Panc1 (cell line): ENCODE measurements at regions not wholly inside any gene's neighbourhood (a gene's known extent, or its start where the extent isn't known, plus 50 kb on each side); places are given as distances from the start of the nearest gene placed in this dataset.

Experiments
- ATAC-seq: fragments of 200-7000 bp; cut with Tn5 transposase; 2 replicates; pipeline ENCODE4 v1.9.1; 2020; ENCODE audit warnings: mild to moderate bottlenecking, moderate library complexity
- BruUV-seq: library from RNA; stranded (reverse); fragments of 400-500 nt; replicated peaks from 2 replicates; lab custom pipeline; 2021; lab: Mats Ljungman, UMichigan
- CTCF ChIA-PET: fragments of 300-600 bp; sonication (Branson Sonifier 250); formaldehyde crosslinking; loops from one replicate; lab custom pipeline; 2022; ENCODE audit warnings: antibody characterized with exemption; lab: Charles Lee
- POLR2A ChIA-PET: fragments of 300-600 bp; sonication (Branson Sonifier 250); formaldehyde crosslinking; loops from one replicate; lab custom pipeline; 2022; ENCODE audit warnings: antibody characterized with exemption; lab: Charles Lee
- DNase-seq: peaks from one replicate; pipeline ENCODE4 v3.0.0-alpha.2; 2010; ENCODE audit warnings: low read depth, low spot score
- H3K27ac ChIP-seq: 2 replicates; pipeline ENCODE4 v1.5.1; 2011; ENCODE audit warnings: mild to moderate bottlenecking, low read length, inconsistent platforms
- H3K27me3 ChIP-seq: fragments of 200-500 bp; sonication (Bioruptor generic); 2 replicates; pipeline ENCODE4 v1.6.0; 2014; ENCODE audit warnings: low read length, inconsistent platforms; ENCODE audit not compliant: control insufficient read depth, insufficient read depth
- H3K36me3 ChIP-seq: fragments of 200-500 bp; sonication (Bioruptor generic); 2 replicates; pipeline ENCODE4 v1.5.1; 2014; ENCODE audit warnings: inconsistent platforms, mild to moderate bottlenecking, low read length, moderate library complexity; ENCODE audit not compliant: control insufficient read depth, insufficient read depth
- H3K4me1 ChIP-seq: 2 replicates; pipeline ENCODE4 v1.5.1; 2011; ENCODE audit warnings: inconsistent platforms, mild to moderate bottlenecking, low read length, moderate library complexity; ENCODE audit not compliant: control insufficient read depth, insufficient read depth
- H3K4me3 ChIP-seq, 2 experiments: 2 replicates each; pipeline ENCODE4 v1.5.1; 2011 to 2012; ENCODE audit warnings: low read depth in 2 of 2, low read length in 2 of 2, mild to moderate bottlenecking in 2 of 2, inconsistent platforms in 1 of 2, moderate library complexity in 1 of 2
- H3K9me3 ChIP-seq: fragments of 200-500 bp; sonication (Bioruptor generic); 2 replicates; pipeline ENCODE4 v1.5.1; 2014; ENCODE audit warnings: low read depth, mild to moderate bottlenecking, inconsistent platforms, low read length, moderate library complexity; ENCODE audit not compliant: control insufficient read depth, insufficient read depth
- POLR2AphosphoS5 ChIP-seq: IDR thresholded peaks from 2 replicates; pipeline ENCODE4 v1.6.1; 2012; ENCODE audit warnings: mild to moderate bottlenecking, low read depth, low read length, moderate library complexity
- SIN3A ChIP-seq: IDR thresholded peaks from 2 replicates; pipeline ENCODE4 v1.6.1; 2012; ENCODE audit warnings: low read depth, mild to moderate bottlenecking, low read length, moderate library complexity, borderline replicate concordance; ENCODE audit not compliant: insufficient read depth
- TCF7L2 ChIP-seq: IDR thresholded peaks from 2 replicates; pipeline ENCODE4 v1.6.1; 2011; ENCODE audit warnings: mild to moderate bottlenecking, low read depth, low read length, inconsistent platforms
- in situ Hi-C: cut with HindIII; loops from 2 replicates; pipeline ENCODE4 v1.10.0; 2016; ENCODE audit warnings: low sequenced_read_pairs, low pct_unique_long_range_greater_than_20kb
- intact Hi-C: fragments of 100-400 bp; cut with micrococcal nuclease; formaldehyde crosslinking; loops from one replicate; pipeline ENCODE4 v1.10.0; 2022; ENCODE audit not compliant: unreplicated experiment
- TF ChIP-seq, protein P1 (sequence below): fragments of 450-650 bp; IDR thresholded peaks from 2 replicates; pipeline ENCODE4 v1.5.1; 2017; ENCODE audit warnings: mild to moderate bottlenecking
- TF ChIP-seq, protein P2 (sequence below), 2 experiments: IDR thresholded peaks; 2 replicates each; pipeline ENCODE4 v1.6.1; 2011 to 2012; ENCODE audit warnings: low read depth in 2 of 2, control low read depth in 1 of 2, low read length in 1 of 2, mild to moderate bottlenecking in 1 of 2, moderate library complexity in 1 of 2; ENCODE audit not compliant: insufficient read depth in 1 of 2

DNA sequence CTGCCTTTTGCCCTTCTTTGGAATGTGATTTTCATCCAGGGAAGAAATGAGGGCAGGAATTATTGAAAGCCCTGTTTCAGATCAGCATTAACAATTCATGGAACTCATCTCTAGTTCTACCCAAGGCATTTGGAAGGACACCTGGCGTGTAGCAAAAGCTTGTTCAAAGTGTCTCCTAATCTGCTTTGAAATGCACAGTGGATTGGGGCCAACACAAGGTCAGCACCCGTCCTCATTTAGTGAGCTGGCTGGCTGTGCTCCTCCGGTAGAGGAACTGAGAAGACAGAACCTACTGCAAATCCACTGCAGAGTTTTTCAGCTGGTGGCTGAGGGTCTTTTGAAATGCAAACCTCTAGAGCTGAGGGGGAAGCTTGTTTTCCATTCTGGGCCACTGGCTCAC, 141.6 kb upstream of the STT3B start:
- H3K27me3 ChIP-seq: no peaks in the 10 kb centered on the region
- no peak overlapping the region for H3K4me3 ChIP-seq
- TF ChIP-seq, protein P1, sequence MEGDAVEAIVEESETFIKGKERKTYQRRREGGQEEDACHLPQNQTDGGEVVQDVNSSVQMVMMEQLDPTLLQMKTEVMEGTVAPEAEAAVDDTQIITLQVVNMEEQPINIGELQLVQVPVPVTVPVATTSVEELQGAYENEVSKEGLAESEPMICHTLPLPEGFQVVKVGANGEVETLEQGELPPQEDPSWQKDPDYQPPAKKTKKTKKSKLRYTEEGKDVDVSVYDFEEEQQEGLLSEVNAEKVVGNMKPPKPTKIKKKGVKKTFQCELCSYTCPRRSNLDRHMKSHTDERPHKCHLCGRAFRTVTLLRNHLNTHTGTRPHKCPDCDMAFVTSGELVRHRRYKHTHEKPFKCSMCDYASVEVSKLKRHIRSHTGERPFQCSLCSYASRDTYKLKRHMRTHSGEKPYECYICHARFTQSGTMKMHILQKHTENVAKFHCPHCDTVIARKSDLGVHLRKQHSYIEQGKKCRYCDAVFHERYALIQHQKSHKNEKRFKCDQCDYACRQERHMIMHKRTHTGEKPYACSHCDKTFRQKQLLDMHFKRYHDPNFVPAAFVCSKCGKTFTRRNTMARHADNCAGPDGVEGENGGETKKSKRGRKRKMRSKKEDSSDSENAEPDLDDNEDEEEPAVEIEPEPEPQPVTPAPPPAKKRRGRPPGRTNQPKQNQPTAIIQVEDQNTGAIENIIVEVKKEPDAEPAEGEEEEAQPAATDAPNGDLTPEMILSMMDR: no peak
- TF ChIP-seq TCF7L2 (no peak), POLR2AphosphoS5 (no peak), SIN3A (no peak)
- TF ChIP-seq, protein P2, sequence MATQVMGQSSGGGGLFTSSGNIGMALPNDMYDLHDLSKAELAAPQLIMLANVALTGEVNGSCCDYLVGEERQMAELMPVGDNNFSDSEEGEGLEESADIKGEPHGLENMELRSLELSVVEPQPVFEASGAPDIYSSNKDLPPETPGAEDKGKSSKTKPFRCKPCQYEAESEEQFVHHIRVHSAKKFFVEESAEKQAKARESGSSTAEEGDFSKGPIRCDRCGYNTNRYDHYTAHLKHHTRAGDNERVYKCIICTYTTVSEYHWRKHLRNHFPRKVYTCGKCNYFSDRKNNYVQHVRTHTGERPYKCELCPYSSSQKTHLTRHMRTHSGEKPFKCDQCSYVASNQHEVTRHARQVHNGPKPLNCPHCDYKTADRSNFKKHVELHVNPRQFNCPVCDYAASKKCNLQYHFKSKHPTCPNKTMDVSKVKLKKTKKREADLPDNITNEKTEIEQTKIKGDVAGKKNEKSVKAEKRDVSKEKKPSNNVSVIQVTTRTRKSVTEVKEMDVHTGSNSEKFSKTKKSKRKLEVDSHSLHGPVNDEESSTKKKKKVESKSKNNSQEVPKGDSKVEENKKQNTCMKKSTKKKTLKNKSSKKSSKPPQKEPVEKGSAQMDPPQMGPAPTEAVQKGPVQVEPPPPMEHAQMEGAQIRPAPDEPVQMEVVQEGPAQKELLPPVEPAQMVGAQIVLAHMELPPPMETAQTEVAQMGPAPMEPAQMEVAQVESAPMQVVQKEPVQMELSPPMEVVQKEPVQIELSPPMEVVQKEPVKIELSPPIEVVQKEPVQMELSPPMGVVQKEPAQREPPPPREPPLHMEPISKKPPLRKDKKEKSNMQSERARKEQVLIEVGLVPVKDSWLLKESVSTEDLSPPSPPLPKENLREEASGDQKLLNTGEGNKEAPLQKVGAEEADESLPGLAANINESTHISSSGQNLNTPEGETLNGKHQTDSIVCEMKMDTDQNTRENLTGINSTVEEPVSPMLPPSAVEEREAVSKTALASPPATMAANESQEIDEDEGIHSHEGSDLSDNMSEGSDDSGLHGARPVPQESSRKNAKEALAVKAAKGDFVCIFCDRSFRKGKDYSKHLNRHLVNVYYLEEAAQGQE (IDR thresholded peaks at IDR 0.05; ENCODE audit: insufficient read depth in 1 of 2, low read depth in 2 of 2, low read length in 1 of 2): no peak
- no peaks in the 10 kb centered on the region for H3K9me3 ChIP-seq
- POLR2A ChIA-PET: no interaction called here
- no TSS peak for BruUV-seq
- no peaks in the 10 kb centered on the region for H3K36me3 ChIP-seq
- intact Hi-C loops (no loop called here), in situ Hi-C loops (no loop called here)
- no peaks in the 10 kb centered on the region for H3K4me1 ChIP-seq
- no peak overlapping the region for H3K27ac ChIP-seq
- CTCF ChIA-PET: no interaction called here
- DNase-seq: no peak
- no peak for ATAC-seq

DNA sequence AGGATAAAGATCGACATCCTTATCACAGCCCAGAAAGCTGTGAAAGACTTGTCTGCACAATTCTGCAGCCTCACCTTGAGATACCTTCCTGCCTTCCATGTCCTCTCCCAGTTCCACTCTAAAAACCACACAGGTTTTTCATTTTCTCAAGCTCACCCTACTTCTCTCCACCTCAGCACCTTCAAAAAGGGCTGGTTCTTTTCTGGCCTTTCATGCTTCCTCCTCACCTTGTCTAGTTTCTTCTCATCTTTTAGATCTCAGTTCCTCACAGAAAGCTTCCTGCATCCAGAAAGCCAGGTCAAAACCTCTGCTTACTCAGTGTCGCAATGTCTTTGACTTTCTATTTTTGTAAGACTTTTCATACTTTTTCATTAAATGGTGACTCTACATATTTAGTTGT, 140.2 kb upstream of the STT3B start:
- TF ChIP-seq TCF7L2 (no peak), SIN3A (no peak), POLR2AphosphoS5 (no peak)
- TF ChIP-seq, protein P2 (IDR thresholded peaks at IDR 0.05; ENCODE audit: insufficient read depth in 1 of 2, low read depth in 2 of 2, low read length in 1 of 2): no peak
- TF ChIP-seq, protein P1: no peak
- no TSS peak for BruUV-seq
- Histone ChIP-seq H3K36me3 (no peaks in the 10 kb centered on the region), H3K27ac (no peak overlapping the region), H3K27me3 (no peaks in the 10 kb centered on the region), H3K4me1 (no peaks in the 10 kb centered on the region), H3K4me3 (no peak overlapping the region), H3K9me3 (no peaks in the 10 kb centered on the region)
- intact Hi-C loops (no loop called here), in situ Hi-C loops (no loop called here)
- DNase-seq (no peak), ATAC-seq (no peak)
- POLR2A ChIA-PET: no interaction called here
- CTCF ChIA-PET: no interaction called here
